HFFc6 (cell line): ENCODE measurements at regions not wholly inside any gene's neighbourhood (a gene's known extent, or its start where the extent isn't known, plus 50 kb on each side); places are given as distances from the start of the nearest gene placed in this dataset.
"Not testable (repeated sequence)": the region's sequence is repeated elsewhere in the genome, so short reads cannot be mapped to it uniquely, and the experiment has no call there.

ENCODE experiments used
- DNase-seq: peaks from one replicate; pipeline ENCODE4 v3.0.0-alpha.2; 2018
- H3K27ac Mint-ChIP-seq: 2 replicates; pipeline ENCODE4 v1.8.0; 2020; ENCODE audit warnings: mild to moderate bottlenecking, mixed read lengths
- H3K27me3 Mint-ChIP-seq: 2 replicates; pipeline ENCODE4 v1.8.0; 2021; ENCODE audit warnings: mild to moderate bottlenecking, moderate library complexity, mixed read lengths; ENCODE audit not compliant: insufficient read depth
- H3K36me3 Mint-ChIP-seq: 2 replicates; pipeline ENCODE4 v1.8.0; 2021; ENCODE audit warnings: low read depth, mixed read lengths
- H3K4me1 Mint-ChIP-seq: 2 replicates; pipeline ENCODE4 v1.8.0; 2020; ENCODE audit warnings: low read depth, mixed read lengths
- H3K4me3 Mint-ChIP-seq: 2 replicates; pipeline ENCODE4 v1.8.0; 2020; ENCODE audit warnings: mild to moderate bottlenecking, moderate library complexity, mixed read lengths
- H3K9me3 Mint-ChIP-seq: 2 replicates; pipeline ENCODE4 v1.8.0; 2020; ENCODE audit warnings: mild to moderate bottlenecking, mixed read lengths
- CTCF ChIP-seq: fragments of 200-600 bp; sonication (generic); IDR thresholded peaks from 2 replicates; pipeline ENCODE4 v1.5.0; 2021; ENCODE audit warnings: antibody characterized with exemption, mild to moderate bottlenecking

- Mint-ChIP-seq H3K4me1 (no peaks in the 10 kb centered on the region), H3K27me3 (no peaks in the 10 kb centered on the region), H3K9me3 (peaks cover 13% of the 10 kb centered on the region), H3K27ac (no peak overlapping the region), H3K36me3 (no peaks in the 10 kb centered on the region), H3K4me3 (no peak overlapping the region)
- no peak for TF ChIP-seq CTCF
- no peak for DNase-seq
These were observed 894.2 kb upstream of the CRIM1 start for GRCh38 chr2:35461406-35461805.

- H3K9me3 Mint-ChIP-seq = peaks cover 28% of the 10 kb centered on the region
- H3K4me1 Mint-ChIP-seq = no peaks in the 10 kb centered on the region
- DNase-seq = no peak
- no peak overlapping the region for H3K4me3 Mint-ChIP-seq
- no peak for TF ChIP-seq CTCF
- no peaks in the 10 kb centered on the region for H3K36me3 Mint-ChIP-seq
- H3K27ac Mint-ChIP-seq = no peak overlapping the region
- H3K27me3 Mint-ChIP-seq = no peaks in the 10 kb centered on the region
These were observed 900.5 kb upstream of the CRIM1 start for GRCh38 chr2:35454966-35455638.

GRCh38 chr2:35447821-35448220 is 907.8 kb upstream of the CRIM1 start:
- no peak overlapping the region for H3K27ac Mint-ChIP-seq
- H3K4me3 Mint-ChIP-seq = no peak overlapping the region
- no peaks in the 10 kb centered on the region for H3K36me3 Mint-ChIP-seq
- H3K27me3 Mint-ChIP-seq = no peaks in the 10 kb centered on the region
- H3K4me1 Mint-ChIP-seq = no peaks in the 10 kb centered on the region
- H3K9me3 Mint-ChIP-seq = peaks cover 17% of the 10 kb centered on the region
- DNase-seq = no peak
- TF ChIP-seq CTCF = no peak

GRCh38 chr2:35447215-35447614 is 908.4 kb upstream of the CRIM1 start:
- Mint-ChIP-seq H3K36me3 (no peaks in the 10 kb centered on the region), H3K27ac (no peak overlapping the region), H3K9me3 (peaks cover 18% of the 10 kb centered on the region), H3K4me3 (no peak overlapping the region), H3K4me1 (no peaks in the 10 kb centered on the region), H3K27me3 (no peaks in the 10 kb centered on the region)
- DNase-seq = no peak
- TF ChIP-seq CTCF = no peak

GRCh38 chr2:35443087-35443486 is 912.5 kb upstream of the CRIM1 start:
- peaks cover 31% of the 10 kb centered on the region for H3K9me3 Mint-ChIP-seq
- no peak overlapping the region for H3K4me3 Mint-ChIP-seq
- no peak overlapping the region for H3K27ac Mint-ChIP-seq
- no peaks in the 10 kb centered on the region for H3K27me3 Mint-ChIP-seq
- no peaks in the 10 kb centered on the region for H3K4me1 Mint-ChIP-seq
- no peak for DNase-seq
- H3K36me3 Mint-ChIP-seq = peaks cover 7% of the 10 kb centered on the region; the same call in 1 of the 2 replicates
- no peak for TF ChIP-seq CTCF

- not testable (repeated sequence) for H3K27ac Mint-ChIP-seq, H3K4me1 Mint-ChIP-seq, DNase-seq, H3K4me3 Mint-ChIP-seq, H3K27me3 Mint-ChIP-seq, H3K36me3 Mint-ChIP-seq
- peaks cover 26% of the 10 kb centered on the region for H3K9me3 Mint-ChIP-seq
These were observed 914.0 kb upstream of the CRIM1 start for GRCh38 chr2:35441575-35441974.

- H3K9me3 Mint-ChIP-seq = peaks cover 26% of the 10 kb centered on the region
- not testable (repeated sequence) for H3K4me1 Mint-ChIP-seq, H3K27ac Mint-ChIP-seq, DNase-seq, H3K36me3 Mint-ChIP-seq, H3K27me3 Mint-ChIP-seq, H3K4me3 Mint-ChIP-seq
These were observed 915.3 kb upstream of the CRIM1 start for GRCh38 chr2:35440308-35440707.

GRCh38 chr2:35436893-35437292 is 918.7 kb upstream of the CRIM1 start:
- not testable (repeated sequence) for H3K27ac Mint-ChIP-seq, H3K36me3 Mint-ChIP-seq, DNase-seq, H3K27me3 Mint-ChIP-seq, H3K4me1 Mint-ChIP-seq, H3K4me3 Mint-ChIP-seq
- peaks cover 14% of the 10 kb centered on the region for H3K9me3 Mint-ChIP-seq
